ENCODE measurements at regions not wholly inside any gene's neighbourhood (a gene's known extent, or its start where the extent isn't known, plus 50 kb on each side); places are given as distances from the start of the nearest gene placed in this dataset.

DNA sequence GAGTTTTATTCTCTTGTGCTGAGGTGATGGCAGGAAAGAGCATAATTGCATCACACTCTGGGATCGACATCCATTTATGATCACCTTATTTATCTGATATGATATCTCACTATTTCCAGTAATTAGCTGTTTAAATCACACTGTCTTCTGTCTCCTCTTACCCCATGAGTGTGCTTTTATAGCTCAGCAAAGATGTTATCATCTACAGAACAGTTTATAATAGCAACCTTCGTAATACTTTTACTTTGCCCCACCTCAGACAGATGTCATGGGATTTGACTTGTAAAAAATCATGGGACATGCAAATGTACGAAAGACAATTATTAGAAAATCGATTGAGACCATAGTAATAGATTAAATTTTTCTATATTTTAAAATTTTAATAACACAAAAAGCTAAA is 1122.3 kb upstream of the PCDH10 start:
- ATAC-seq (replicated peaks in 1 of 4) (no peak), DNase-seq (no peak)
- Mint-ChIP-seq H3K27me3 (no peaks in the 10 kb centered on the region), H3K27ac (no peak overlapping the region), H3K36me3 (no peaks in the 10 kb centered on the region), H3K4me3 (no peak overlapping the region), H3K4me1 (no peaks in the 10 kb centered on the region), H3K9me3 (peaks cover 0 to 6% (median 5%) of the 10 kb centered on the region in 3 donors)
- no CpG with 5 or more reads among the region's 4 CpGs for WGBS (ENCODE audit: insufficient coverage)
- H3K9me3 ChIP-seq, result no peaks in the 10 kb centered on the region
- CTCF ChIA-PET, result no interaction called here
- H3K27me3 ChIP-seq (replicated peaks in 1 of 2; ENCODE audit: control insufficient read depth in 2 of 2, extremely low read depth in 1 of 2, insufficient read depth in 2 of 2, low read length in 1 of 2), result no peaks in the 10 kb centered on the region
- H3K4me3 ChIP-seq (ENCODE audit: control insufficient read depth in 1 of 2, extremely low read depth in 1 of 2, low read length in 1 of 2), result no peak overlapping the region
- POLR2A ChIA-PET, result no interaction called here
- H3K27ac ChIP-seq (ENCODE audit: low read length), result no peak overlapping the region
- no peaks in the 10 kb centered on the region for H3K36me3 ChIP-seq (ENCODE audit: control insufficient read depth in 2 of 2, extremely low read depth in 1 of 2, insufficient read depth in 1 of 2, low read length in 1 of 2)
- H3K4me1 ChIP-seq (ENCODE audit: control insufficient read depth in 1 of 2, extremely low read depth in 1 of 2, insufficient read depth in 2 of 2, low read length in 2 of 2), result no peaks in the 10 kb centered on the region

DNA sequence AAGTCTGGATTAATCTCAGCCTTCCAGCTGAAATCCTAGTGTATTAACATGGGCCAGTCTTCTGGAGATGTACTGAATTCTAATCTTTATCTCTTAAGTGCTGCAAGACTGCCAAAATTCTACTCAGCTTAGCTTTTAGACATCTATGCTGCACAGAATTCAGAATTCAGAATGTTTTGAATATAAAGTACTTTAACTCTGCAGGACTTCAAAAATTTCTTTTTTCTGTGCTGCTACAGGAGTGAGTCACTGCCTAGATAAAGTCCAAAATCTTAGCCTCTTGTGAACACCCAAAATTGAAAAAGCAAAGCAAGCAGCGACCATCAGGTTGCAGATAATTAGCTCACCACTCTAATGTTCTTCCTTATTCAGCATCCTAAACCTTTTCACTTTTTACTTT is 1092.6 kb upstream of the PCDH10 start:
- no peak for DNase-seq
- CTCF ChIA-PET, result no interaction called here
- WGBS (ENCODE audit: insufficient coverage), result no CpG with 5 or more reads among the region's 1 CpG
- POLR2A ChIA-PET, result no interaction called here
- H3K36me3 Mint-ChIP-seq, result no peaks in the 10 kb centered on the region
- H3K4me1 Mint-ChIP-seq, result no peaks in the 10 kb centered on the region
- H3K27ac Mint-ChIP-seq, result no peak overlapping the region
- no peak for ATAC-seq (replicated peaks in 1 of 4)
- no peaks in the 10 kb centered on the region for H3K9me3 ChIP-seq
- no peak overlapping the region for H3K27ac ChIP-seq (ENCODE audit: low read length)
- no peaks in the 10 kb centered on the region for H3K4me1 ChIP-seq (ENCODE audit: control insufficient read depth in 1 of 2, extremely low read depth in 1 of 2, insufficient read depth in 2 of 2, low read length in 2 of 2)
- H3K4me3 Mint-ChIP-seq, result no peak overlapping the region
- H3K36me3 ChIP-seq (ENCODE audit: control insufficient read depth in 2 of 2, extremely low read depth in 1 of 2, insufficient read depth in 1 of 2, low read length in 1 of 2), result no peaks in the 10 kb centered on the region
- H3K4me3 ChIP-seq (ENCODE audit: control insufficient read depth in 1 of 2, extremely low read depth in 1 of 2, low read length in 1 of 2), result no peak overlapping the region
- H3K27me3 Mint-ChIP-seq, result no peaks in the 10 kb centered on the region
- H3K27me3 ChIP-seq (replicated peaks in 1 of 2; ENCODE audit: control insufficient read depth in 2 of 2, extremely low read depth in 1 of 2, insufficient read depth in 2 of 2, low read length in 1 of 2), result no peaks in the 10 kb centered on the region
- peaks cover 0 to 16% (median 10%) of the 10 kb centered on the region in 3 donors for H3K9me3 Mint-ChIP-seq

DNA sequence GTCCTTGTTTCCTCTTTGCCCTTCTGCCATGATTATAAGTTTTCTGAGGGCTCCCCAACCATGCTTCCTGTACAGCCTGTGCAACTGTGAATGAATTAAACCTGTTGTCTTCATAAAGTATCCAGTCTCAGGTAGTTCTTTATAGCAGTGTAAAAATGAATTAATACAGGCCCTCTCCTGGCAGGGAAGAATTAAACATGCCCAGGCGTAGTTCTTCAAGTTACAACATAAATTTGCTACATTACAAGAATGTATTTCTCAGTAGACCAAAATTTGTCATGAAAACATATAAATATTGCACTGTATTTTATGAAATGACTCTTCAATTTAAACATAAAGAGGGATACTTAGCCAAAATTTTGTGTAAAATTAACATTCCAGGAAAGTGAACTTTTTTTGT is 1089.9 kb upstream of the PCDH10 start:
- Mint-ChIP-seq H3K27ac (no peak overlapping the region), H3K4me1 (no peaks in the 10 kb centered on the region), H3K36me3 (no peaks in the 10 kb centered on the region), H3K9me3 (peaks cover 4 to 25% (median 18%) of the 10 kb centered on the region in 3 donors), H3K27me3 (no peaks in the 10 kb centered on the region), H3K4me3 (no peak overlapping the region)
- no CpG with 5 or more reads among the region's 1 CpG for WGBS (ENCODE audit: insufficient coverage)
- Histone ChIP-seq H3K36me3 (ENCODE audit: control insufficient read depth in 2 of 2, extremely low read depth in 1 of 2, insufficient read depth in 1 of 2, low read length in 1 of 2) (no peaks in the 10 kb centered on the region), H3K27me3 (replicated peaks in 1 of 2; ENCODE audit: control insufficient read depth in 2 of 2, extremely low read depth in 1 of 2, insufficient read depth in 2 of 2, low read length in 1 of 2) (no peaks in the 10 kb centered on the region), H3K9me3 (no peaks in the 10 kb centered on the region), H3K4me3 (ENCODE audit: control insufficient read depth in 1 of 2, extremely low read depth in 1 of 2, low read length in 1 of 2) (no peak overlapping the region), H3K4me1 (ENCODE audit: control insufficient read depth in 1 of 2, extremely low read depth in 1 of 2, insufficient read depth in 2 of 2, low read length in 2 of 2) (no peaks in the 10 kb centered on the region), H3K27ac (ENCODE audit: low read length) (no peak overlapping the region)
- no peak for DNase-seq
- POLR2A ChIA-PET, result no interaction called here
- no peak for ATAC-seq (replicated peaks in 1 of 4)
- CTCF ChIA-PET, result no interaction called here

DNA sequence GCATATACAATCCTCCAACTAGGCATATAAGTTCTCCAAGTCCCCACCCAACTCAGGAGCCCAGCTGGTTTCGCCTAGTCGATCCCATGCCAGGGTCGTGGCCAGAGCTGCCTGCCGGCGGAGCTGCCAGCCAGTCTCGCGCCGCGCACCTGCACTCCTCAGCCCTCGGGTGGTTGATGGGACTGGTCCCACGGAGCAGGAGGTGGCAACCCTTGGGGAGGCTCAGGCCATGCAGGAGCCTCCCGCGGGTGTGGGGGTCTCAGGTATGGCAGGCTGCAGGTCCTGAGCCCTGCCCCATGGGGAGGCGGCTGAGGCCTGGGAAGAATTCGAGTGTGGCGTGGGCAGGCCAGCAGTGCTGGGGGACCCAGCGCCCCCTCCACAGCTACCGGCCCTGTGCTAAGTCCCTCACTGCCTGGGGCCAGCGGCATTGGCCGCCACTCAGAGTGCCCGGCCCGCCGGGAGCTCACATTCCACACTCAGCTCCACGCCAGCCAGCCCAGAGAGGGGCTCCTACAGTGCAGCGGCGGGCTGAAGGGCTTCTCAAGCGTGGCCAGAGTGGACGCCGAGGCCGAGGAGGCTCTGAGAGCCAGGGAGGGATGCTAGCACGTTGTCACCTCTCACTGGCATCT is 1086.4 kb upstream of the PCDH10 start:
- H3K36me3 ChIP-seq (ENCODE audit: control insufficient read depth in 2 of 2, extremely low read depth in 1 of 2, insufficient read depth in 1 of 2, low read length in 1 of 2), result no peaks in the 10 kb centered on the region
- H3K4me1 ChIP-seq (ENCODE audit: control insufficient read depth in 1 of 2, extremely low read depth in 1 of 2, insufficient read depth in 2 of 2, low read length in 2 of 2), result no peaks in the 10 kb centered on the region
- no peak overlapping the region for H3K4me3 ChIP-seq (ENCODE audit: control insufficient read depth in 1 of 2, extremely low read depth in 1 of 2, low read length in 1 of 2)
- no peak for ATAC-seq (replicated peaks in 1 of 4)
- no peaks in the 10 kb centered on the region for H3K27me3 ChIP-seq (replicated peaks in 1 of 2; ENCODE audit: control insufficient read depth in 2 of 2, extremely low read depth in 1 of 2, insufficient read depth in 2 of 2, low read length in 1 of 2)
- Mint-ChIP-seq H3K36me3 (no peaks in the 10 kb centered on the region), H3K9me3 (peaks cover 4 to 22% (median 21%) of the 10 kb centered on the region in 3 donors), H3K4me1 (no peaks in the 10 kb centered on the region), H3K27me3 (no peaks in the 10 kb centered on the region), H3K27ac (no peak overlapping the region), H3K4me3 (no peak overlapping the region)
- WGBS (ENCODE audit: insufficient coverage), result 91% methylated on average over 29 of the region's 31 CpGs
- POLR2A ChIA-PET, result no interaction called here
- no peaks in the 10 kb centered on the region for H3K9me3 ChIP-seq
- CTCF ChIA-PET, result no interaction called here
- H3K27ac ChIP-seq (ENCODE audit: low read length), result no peak overlapping the region
- DNase-seq, result no peak

DNA sequence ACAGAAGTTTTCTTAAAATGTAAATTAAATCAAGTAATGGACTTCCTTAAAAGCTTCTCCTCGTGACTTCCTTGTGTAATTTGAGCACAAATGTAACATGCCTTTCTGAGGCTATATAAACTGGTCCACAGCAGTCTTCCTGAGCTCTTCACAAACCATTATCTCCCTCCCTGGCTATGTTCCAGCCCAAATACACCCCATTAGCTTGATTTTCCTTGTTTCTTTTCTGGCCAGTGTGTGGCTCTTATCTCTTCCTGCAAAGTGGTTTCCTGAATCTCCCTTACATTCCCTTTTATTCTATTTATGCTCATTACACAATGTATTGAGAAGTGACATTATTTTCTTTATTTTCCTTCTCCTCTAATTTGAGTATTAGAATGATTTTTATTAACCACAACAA is 1085.3 kb upstream of the PCDH10 start:
- H3K36me3 Mint-ChIP-seq, result no peaks in the 10 kb centered on the region
- H3K27me3 ChIP-seq (replicated peaks in 1 of 2; ENCODE audit: control insufficient read depth in 2 of 2, extremely low read depth in 1 of 2, insufficient read depth in 2 of 2, low read length in 1 of 2), result no peaks in the 10 kb centered on the region
- POLR2A ChIA-PET, result no interaction called here
- H3K27ac Mint-ChIP-seq, result no peak overlapping the region
- ATAC-seq (replicated peaks in 1 of 4), result no peak
- no peaks in the 10 kb centered on the region for H3K9me3 ChIP-seq
- H3K4me1 Mint-ChIP-seq, result no peaks in the 10 kb centered on the region
- DNase-seq, result no peak
- no peak overlapping the region for H3K4me3 ChIP-seq (ENCODE audit: control insufficient read depth in 1 of 2, extremely low read depth in 1 of 2, low read length in 1 of 2)
- H3K4me1 ChIP-seq (ENCODE audit: control insufficient read depth in 1 of 2, extremely low read depth in 1 of 2, insufficient read depth in 2 of 2, low read length in 2 of 2), result no peaks in the 10 kb centered on the region
- peaks cover 4 to 18% (median 18%) of the 10 kb centered on the region in 3 donors for H3K9me3 Mint-ChIP-seq
- CTCF ChIA-PET, result no interaction called here
- no peak overlapping the region for H3K27ac ChIP-seq (ENCODE audit: low read length)
- H3K36me3 ChIP-seq (ENCODE audit: control insufficient read depth in 2 of 2, extremely low read depth in 1 of 2, insufficient read depth in 1 of 2, low read length in 1 of 2), result no peaks in the 10 kb centered on the region
- 14% methylated on average over 1 of the region's 1 CpG for WGBS (ENCODE audit: insufficient coverage)
- no peaks in the 10 kb centered on the region for H3K27me3 Mint-ChIP-seq
- H3K4me3 Mint-ChIP-seq, result no peak overlapping the region

DNA sequence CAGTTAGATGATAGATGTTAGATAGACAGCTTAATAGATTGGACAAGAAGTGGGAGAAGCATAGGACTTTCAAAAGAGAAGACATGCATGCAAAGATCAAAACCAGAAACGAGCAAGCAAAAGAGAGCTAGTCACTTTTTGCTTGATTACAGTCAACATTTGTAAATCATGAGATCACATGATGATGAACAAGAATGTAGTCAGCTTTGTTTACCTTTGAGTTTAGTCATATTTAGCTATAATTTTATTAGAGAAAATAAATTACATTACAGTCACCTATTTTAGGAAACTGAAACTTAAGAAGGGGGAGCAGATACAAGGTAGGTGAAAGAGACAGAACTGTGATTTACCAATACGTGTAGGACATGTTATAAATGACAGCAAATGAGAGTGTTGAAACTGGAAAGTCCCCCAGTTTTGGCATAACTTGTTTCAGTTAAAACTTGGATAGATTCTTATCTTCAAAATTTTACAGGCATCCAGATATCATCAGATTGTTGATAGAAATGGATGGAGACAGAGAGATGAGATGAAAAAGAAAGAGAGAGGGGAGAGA is 1083.1 kb upstream of the PCDH10 start:
- Mint-ChIP-seq H3K27ac (no peak overlapping the region), H3K9me3 (peaks cover 4 to 14% (median 11%) of the 10 kb centered on the region in 3 donors), H3K4me1 (no peaks in the 10 kb centered on the region), H3K4me3 (no peak overlapping the region), H3K27me3 (no peaks in the 10 kb centered on the region), H3K36me3 (no peaks in the 10 kb centered on the region)
- DNase-seq (no peak), ATAC-seq (replicated peaks in 1 of 4) (no peak)
- 27% methylated on average over 2 of the region's 2 CpGs for WGBS (ENCODE audit: insufficient coverage)
- Histone ChIP-seq H3K9me3 (no peaks in the 10 kb centered on the region), H3K27ac (ENCODE audit: low read length) (no peak overlapping the region), H3K27me3 (replicated peaks in 1 of 2; ENCODE audit: control insufficient read depth in 2 of 2, extremely low read depth in 1 of 2, insufficient read depth in 2 of 2, low read length in 1 of 2) (no peaks in the 10 kb centered on the region), H3K36me3 (ENCODE audit: control insufficient read depth in 2 of 2, extremely low read depth in 1 of 2, insufficient read depth in 1 of 2, low read length in 1 of 2) (no peaks in the 10 kb centered on the region), H3K4me3 (ENCODE audit: control insufficient read depth in 1 of 2, extremely low read depth in 1 of 2, low read length in 1 of 2) (no peak overlapping the region), H3K4me1 (ENCODE audit: control insufficient read depth in 1 of 2, extremely low read depth in 1 of 2, insufficient read depth in 2 of 2, low read length in 2 of 2) (no peaks in the 10 kb centered on the region)
- ChIA-PET CTCF (no interaction called here), POLR2A (no interaction called here)

DNA sequence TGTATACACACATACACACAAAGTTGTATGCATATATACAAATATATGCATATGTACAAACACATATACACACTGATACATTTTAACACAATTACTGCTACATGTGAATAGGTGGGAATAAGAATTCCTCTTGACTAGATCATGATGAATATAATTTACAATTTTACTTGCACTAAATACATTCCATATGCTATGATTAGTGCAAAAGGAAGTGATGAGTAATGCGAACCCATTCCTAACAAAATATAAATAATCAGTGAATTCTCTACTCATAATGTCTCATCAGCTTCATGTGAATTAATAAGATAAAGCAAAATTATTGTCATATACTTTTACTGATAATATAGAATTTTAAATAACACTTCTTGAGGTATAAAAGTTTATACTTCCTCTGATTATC is 1077.3 kb upstream of the PCDH10 start:
- WGBS (ENCODE audit: insufficient coverage), result no CpG with 5 or more reads among the region's 1 CpG
- Mint-ChIP-seq H3K4me3 (no peak overlapping the region), H3K9me3 (peaks cover 0 to 5% (median 0%) of the 10 kb centered on the region in 3 donors), H3K27me3 (no peaks in the 10 kb centered on the region), H3K4me1 (no peaks in the 10 kb centered on the region), H3K36me3 (no peaks in the 10 kb centered on the region), H3K27ac (no peak overlapping the region)
- no peak for ATAC-seq (replicated peaks in 1 of 4)
- CTCF ChIA-PET, result no interaction called here
- no peak for DNase-seq
- H3K9me3 ChIP-seq, result no peaks in the 10 kb centered on the region
- POLR2A ChIA-PET, result no interaction called here
- H3K4me3 ChIP-seq (ENCODE audit: control insufficient read depth in 1 of 2, extremely low read depth in 1 of 2, low read length in 1 of 2), result no peak overlapping the region
- no peaks in the 10 kb centered on the region for H3K36me3 ChIP-seq (ENCODE audit: control insufficient read depth in 2 of 2, extremely low read depth in 1 of 2, insufficient read depth in 1 of 2, low read length in 1 of 2)
- no peaks in the 10 kb centered on the region for H3K4me1 ChIP-seq (ENCODE audit: control insufficient read depth in 1 of 2, extremely low read depth in 1 of 2, insufficient read depth in 2 of 2, low read length in 2 of 2)
- H3K27ac ChIP-seq (ENCODE audit: low read length), result no peak overlapping the region
- H3K27me3 ChIP-seq (replicated peaks in 1 of 2; ENCODE audit: control insufficient read depth in 2 of 2, extremely low read depth in 1 of 2, insufficient read depth in 2 of 2, low read length in 1 of 2), result no peaks in the 10 kb centered on the region

Data from T-cell (primary cell).